GM12801 (cell line): ENCODE measurements at regions not wholly inside any gene's neighbourhood (a gene's known extent, or its start where the extent isn't known, plus 50 kb on each side); places are given as distances from the start of the nearest gene placed in this dataset.

Source experiments
- TF ChIP-seq, protein P1 (sequence below): IDR thresholded peaks from one replicate; pipeline ENCODE4 v1.5.1; 2011; ENCODE audit warnings: control low read depth; ENCODE audit not compliant: insufficient read length; ENCODE audit errors: extremely low read depth

DNA sequence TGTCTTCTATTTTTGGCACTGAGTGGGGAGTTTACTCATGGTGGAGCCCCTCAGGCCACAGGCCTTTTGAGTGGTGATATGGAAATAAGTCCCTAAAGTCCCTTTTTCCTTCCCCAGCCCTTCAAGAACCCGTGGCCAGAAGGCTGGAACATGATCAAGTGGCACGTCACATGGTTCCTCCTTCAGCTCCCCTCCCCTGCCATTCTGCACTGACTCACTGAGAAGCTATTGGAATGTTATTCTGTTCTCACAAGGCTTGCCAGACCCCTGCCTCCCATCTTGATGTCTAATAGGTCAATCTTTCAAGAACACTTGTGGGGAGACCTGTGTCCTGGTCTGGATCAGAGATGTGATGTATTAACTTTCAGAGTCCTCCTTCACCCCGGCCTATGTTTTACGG, 279.8 kb downstream of the SEC23IP start:
- TF ChIP-seq, protein P1, sequence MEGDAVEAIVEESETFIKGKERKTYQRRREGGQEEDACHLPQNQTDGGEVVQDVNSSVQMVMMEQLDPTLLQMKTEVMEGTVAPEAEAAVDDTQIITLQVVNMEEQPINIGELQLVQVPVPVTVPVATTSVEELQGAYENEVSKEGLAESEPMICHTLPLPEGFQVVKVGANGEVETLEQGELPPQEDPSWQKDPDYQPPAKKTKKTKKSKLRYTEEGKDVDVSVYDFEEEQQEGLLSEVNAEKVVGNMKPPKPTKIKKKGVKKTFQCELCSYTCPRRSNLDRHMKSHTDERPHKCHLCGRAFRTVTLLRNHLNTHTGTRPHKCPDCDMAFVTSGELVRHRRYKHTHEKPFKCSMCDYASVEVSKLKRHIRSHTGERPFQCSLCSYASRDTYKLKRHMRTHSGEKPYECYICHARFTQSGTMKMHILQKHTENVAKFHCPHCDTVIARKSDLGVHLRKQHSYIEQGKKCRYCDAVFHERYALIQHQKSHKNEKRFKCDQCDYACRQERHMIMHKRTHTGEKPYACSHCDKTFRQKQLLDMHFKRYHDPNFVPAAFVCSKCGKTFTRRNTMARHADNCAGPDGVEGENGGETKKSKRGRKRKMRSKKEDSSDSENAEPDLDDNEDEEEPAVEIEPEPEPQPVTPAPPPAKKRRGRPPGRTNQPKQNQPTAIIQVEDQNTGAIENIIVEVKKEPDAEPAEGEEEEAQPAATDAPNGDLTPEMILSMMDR = no peak

DNA sequence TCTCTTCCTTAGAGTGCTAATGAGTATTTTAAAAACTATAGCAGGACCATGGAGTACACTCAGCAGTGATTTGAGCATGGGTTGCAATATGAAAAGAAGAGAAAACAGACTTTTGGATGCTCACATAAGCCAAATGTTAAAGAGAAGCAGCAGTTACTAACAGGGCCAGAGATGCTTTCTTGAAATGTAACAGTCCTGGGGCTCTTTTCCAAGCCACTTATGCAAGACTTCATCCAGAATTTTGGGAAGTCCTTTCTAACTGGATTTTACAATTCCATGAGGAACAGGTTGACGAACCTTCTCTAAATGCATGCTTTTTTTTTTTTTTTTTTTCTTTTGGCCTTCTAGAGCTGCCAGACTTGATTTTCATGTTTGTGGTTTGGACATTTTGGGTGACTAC, 282.0 kb downstream of the SEC23IP start:
- TF ChIP-seq, protein P1 = no peak

DNA sequence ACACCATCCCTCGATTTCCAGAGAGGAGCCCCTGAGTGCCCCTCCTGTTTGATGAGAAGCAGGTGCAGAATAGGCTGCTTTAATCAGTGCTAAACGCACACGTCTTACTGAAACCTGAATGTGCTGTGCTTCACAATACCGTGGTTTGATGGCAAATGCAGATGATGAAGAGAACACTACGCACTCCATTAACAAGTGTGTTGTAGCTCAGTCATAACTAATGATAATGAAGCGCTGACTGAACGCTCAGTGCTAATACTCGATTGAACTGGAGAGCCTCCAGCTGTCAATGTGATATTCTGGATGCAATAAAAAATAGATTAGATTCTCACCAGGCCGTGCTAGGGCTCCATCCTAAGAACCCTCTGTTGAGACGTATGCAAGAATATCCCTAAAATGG, 279.7 kb upstream of the PLPP4 start:
- TF ChIP-seq, protein P1 = no peak

DNA sequence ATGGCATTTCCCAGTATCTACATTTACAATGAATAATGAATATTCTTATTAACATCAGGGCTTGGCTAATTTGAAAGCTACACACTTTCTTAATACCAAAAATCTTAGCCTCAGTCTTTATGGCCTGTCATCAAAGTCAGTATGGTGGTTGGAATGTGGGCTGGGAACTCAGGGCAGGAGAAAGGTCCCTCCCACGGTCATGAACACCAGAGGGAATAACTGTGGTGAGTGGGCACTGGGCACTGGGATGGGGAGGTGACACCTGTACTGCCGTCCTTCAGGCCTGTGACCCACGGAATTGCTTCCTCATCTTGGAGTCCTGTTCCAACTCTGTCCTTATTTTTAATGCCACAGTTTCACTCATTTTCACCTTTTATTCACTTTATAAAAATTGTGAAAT, 276.9 kb upstream of the PLPP4 start:
- TF ChIP-seq, protein P1 = no peak

DNA sequence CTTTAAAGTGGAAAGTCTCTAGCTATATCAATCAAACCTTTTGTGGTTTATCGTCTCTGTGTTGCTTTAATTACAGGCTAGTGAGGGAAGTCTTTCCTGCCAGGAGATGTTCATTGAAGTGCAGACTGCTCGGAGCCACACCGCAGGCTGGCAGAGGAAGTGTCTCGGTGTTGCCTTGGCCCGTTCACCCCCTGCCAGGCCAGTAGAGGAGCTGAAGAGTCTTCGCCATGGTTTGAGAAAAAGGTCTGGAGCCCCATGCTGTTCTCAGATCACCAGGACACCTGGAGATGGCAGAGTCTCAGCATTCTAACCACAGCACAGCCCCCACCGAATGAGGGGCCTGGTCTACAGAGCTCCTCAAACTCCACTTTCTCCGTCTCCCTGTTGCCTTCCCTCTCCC, 275.9 kb upstream of the PLPP4 start:
- TF ChIP-seq, protein P1 = no peak

DNA sequence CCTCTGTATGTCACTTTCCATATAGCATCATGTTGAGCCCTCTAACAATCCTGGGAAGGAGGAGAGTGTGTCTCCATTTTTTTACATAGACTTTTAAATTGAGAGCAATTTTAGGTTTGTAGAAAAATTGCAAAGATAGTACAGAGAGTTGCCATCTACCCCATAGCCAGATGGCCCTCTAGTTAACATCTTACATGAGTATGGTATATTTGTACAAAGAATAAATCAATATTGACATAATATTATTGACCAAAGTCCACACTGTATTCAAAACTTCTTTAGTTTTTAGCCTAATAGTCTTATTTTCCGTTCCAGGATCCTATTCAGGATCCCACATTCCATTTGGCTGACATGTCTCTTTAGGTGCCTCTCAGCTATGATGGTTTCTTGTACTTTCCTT, 274.6 kb upstream of the PLPP4 start:
- TF ChIP-seq, protein P1 = no peak

DNA sequence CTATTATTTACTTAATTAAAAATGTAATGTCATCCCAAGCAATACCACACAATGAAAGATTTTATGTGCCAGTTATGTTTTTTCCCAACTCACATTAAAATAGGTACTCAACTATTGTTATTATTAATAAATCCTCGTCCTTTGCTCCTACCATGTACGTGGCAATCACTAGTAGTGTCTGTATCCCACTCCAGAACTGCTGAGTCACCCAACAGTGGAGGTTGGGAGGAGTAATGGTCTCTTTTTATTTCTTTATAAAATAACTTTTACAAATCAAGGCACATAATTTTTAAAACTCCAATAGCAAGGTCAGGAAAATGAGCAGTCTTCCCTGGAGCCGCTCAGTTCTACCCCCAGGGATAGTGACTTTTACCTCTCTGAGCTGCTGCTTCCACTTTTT, 273.5 kb upstream of the PLPP4 start:
- TF ChIP-seq, protein P1 = no peak
